GM10248 (cell line): ENCODE measurements at regions not wholly inside any gene's neighbourhood (a gene's known extent, or its start where the extent isn't known, plus 50 kb on each side); places are given as distances from the start of the nearest gene placed in this dataset.
"Not testable (repeated sequence)": the region's sequence is repeated elsewhere in the genome, so short reads cannot be mapped to it uniquely, and the experiment has no call there.

Experiments used
- CTCF ChIA-PET: fragments of 300-600 bp; sonication (Branson Sonifier 250); formaldehyde crosslinking; extraction: SDS; loops from one replicate; lab custom pipeline; 2021; ENCODE audit warnings: antibody characterized with exemption; lab: Yijun Ruan, JAX
- POLR2A ChIA-PET: fragments of 350-650 bp; sonication (Branson Sonifier 250); formaldehyde crosslinking; extraction: SDS; loops from one replicate; lab custom pipeline; 2020; ENCODE audit warnings: antibody characterized with exemption; lab: Yijun Ruan, JAX
- DNase-seq: peaks from one replicate; pipeline ENCODE4 v3.0.0; 2012; ENCODE audit errors: extremely low spot score
- CTCF ChIP-seq: IDR thresholded peaks from 2 replicates; pipeline ENCODE4 v1.5.1; 2012; ENCODE audit warnings: mild to moderate bottlenecking, low read depth; ENCODE audit errors: extremely low read depth, missing control alignments, control extremely low read depth

- ChIA-PET POLR2A (no interaction called here), CTCF (no interaction called here)
- no peak for TF ChIP-seq CTCF
- DNase-seq: no peak
Measured at GRCh38 chr20:55439070-55439469, 566.2 kb downstream of the CBLN4 start.

- POLR2A ChIA-PET: no interaction called here
- CTCF ChIA-PET: no interaction called here
- no peak for DNase-seq
- no peak for TF ChIP-seq CTCF
Measured at GRCh38 chr20:55437798-55438415, 567.4 kb downstream of the CBLN4 start.

- CTCF ChIA-PET: no interaction called here
- no peak for TF ChIP-seq CTCF
- POLR2A ChIA-PET: no interaction called here
- no peak for DNase-seq
Measured at GRCh38 chr20:55424968-55425367, 580.4 kb downstream of the CBLN4 start.

- ChIA-PET POLR2A (no interaction called here), CTCF (no interaction called here)
- no peak for DNase-seq
- no peak for TF ChIP-seq CTCF
Measured at GRCh38 chr20:55424476-55424875, 580.8 kb downstream of the CBLN4 start.

- POLR2A ChIA-PET: no interaction called here
Measured at GRCh38 chr20:55417836-55418235, 587.5 kb downstream of the CBLN4 start.

GRCh38 chr20:55415567-55416142, 589.7 kb downstream of the CBLN4 start:
- peak; percentile 10 for TF ChIP-seq CTCF
- ChIA-PET POLR2A (no interaction called here), CTCF (no interaction called here)
- no peak for DNase-seq

More at GRCh38 chr20:55417836-55418235, 587.5 kb downstream of the CBLN4 start:
- TF ChIP-seq CTCF: no peak
- DNase-seq: no peak
- CTCF ChIA-PET: no interaction called here

- CTCF ChIA-PET, POLR2A ChIA-PET, DNase-seq: not testable (repeated sequence)
Measured at GRCh38 chr20:55412508-55412907, 592.8 kb downstream of the CBLN4 start.
